ENCODE measurements at regions not wholly inside any gene's neighbourhood (a gene's known extent, or its start where the extent isn't known, plus 50 kb on each side); places are given as distances from the start of the nearest gene placed in this dataset.
"Not testable (repeated sequence)": the region's sequence is repeated elsewhere in the genome, so short reads cannot be mapped to it uniquely, and the experiment has no call there.

DNA sequence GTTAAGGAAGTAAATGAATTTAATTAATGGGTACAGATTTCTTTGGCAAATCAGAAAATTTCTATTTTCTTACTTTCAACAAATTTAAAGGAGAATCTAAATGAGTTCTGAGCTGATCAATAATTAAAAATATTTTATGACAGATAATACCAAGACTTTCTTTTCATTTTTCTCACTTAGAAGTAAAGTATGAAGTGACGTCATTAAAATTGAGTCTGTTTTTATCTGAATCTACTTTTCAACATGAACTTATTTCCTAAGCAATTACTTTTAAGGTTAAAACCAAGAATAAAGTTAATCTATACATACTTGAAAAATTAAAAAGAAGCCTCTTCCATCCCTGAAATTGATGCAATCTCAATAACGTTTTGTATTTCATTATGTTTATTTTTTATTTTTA, 552.8 kb upstream of the ST8SIA4 start:
- Histone ChIP-seq H3K9ac (ENCODE audit: low read length) (no peak overlapping the region), H3K36me3 (replicated peaks; ENCODE audit: low read depth, low read length) (no peaks in the 10 kb centered on the region), H3K27me3 (ENCODE audit: low read depth, low read length) (no peaks in the 10 kb centered on the region), H3K79me2 (ENCODE audit: low read length) (no peaks in the 10 kb centered on the region), H3K4me1 (ENCODE audit: low read length) (no peaks in the 10 kb centered on the region), H3K9me3 (ENCODE audit: insufficient read depth, low read length) (no peaks in the 10 kb centered on the region), H3K27ac (ENCODE audit: low read length) (no peak overlapping the region), H3K4me2 (ENCODE audit: low read length) (no peak overlapping the region), H4K20me1 (ENCODE audit: insufficient read depth, low read length) (no peaks in the 10 kb centered on the region), H3K4me3 (ENCODE audit: low read length) (no peak overlapping the region), H2AFZ (ENCODE audit: low read depth, low read length) (no peak overlapping the region)
- TF ChIP-seq CTCF (IDR thresholded peaks at IDR 0.05; ENCODE audit: low read depth, low read length): no peak
- no peak for TF ChIP-seq EZH2phosphoT487 (IDR thresholded peaks at IDR 0.05; ENCODE audit: low read depth)

DNA sequence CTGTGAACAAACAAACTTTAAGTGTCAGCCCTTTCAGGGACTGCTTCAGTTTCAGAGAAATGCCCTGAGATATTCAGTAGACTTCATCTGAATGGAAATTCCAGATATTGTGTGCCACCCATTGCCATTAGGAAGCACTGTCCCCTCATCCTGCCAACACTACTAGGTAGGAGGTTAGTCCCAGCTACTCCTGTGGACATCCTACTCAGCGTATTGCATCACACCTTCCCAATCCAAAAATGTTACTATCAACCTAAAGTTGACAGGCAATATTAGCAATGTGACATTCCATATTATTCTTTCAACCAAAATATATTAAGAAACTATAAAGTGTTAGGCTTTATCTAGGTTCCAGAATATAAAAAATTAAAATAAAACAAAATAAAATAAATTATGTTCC, 552.0 kb upstream of the ST8SIA4 start:
- TF ChIP-seq CTCF (IDR thresholded peaks at IDR 0.05; ENCODE audit: low read depth, low read length) (no peak), EZH2phosphoT487 (IDR thresholded peaks at IDR 0.05; ENCODE audit: low read depth) (no peak)
- Histone ChIP-seq H3K27ac (ENCODE audit: low read length) (no peak overlapping the region), H3K36me3 (replicated peaks; ENCODE audit: low read depth, low read length) (no peaks in the 10 kb centered on the region)

DNA sequence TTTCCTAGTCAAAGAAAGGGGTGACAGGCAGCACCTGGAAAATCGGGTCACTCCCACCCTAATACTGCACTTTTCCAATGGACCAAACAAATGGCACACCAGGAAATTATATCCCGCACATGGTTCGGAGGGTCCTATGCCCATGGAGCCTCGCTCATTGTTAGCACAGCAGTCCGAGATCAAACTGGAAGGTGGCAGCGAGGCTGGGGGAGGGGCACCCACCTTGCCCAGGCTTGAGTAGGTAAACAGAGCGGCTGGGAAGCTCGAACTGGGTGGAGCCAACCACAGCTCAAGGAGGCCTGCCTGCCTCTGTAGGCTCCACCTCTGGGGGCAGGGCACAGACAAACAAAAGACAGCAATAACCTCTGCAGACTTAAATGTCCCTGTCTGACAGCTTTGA, 539.2 kb upstream of the ST8SIA4 start:
- H3K36me3 ChIP-seq (replicated peaks; ENCODE audit: low read depth, low read length); H3K4me3 ChIP-seq (ENCODE audit: low read length); H3K9ac ChIP-seq (ENCODE audit: low read length); H3K9me3 ChIP-seq (ENCODE audit: insufficient read depth, low read length); H3K27ac ChIP-seq (ENCODE audit: low read length); H2AFZ ChIP-seq (ENCODE audit: low read depth, low read length); H3K4me1 ChIP-seq (ENCODE audit: low read length); H3K27me3 ChIP-seq (ENCODE audit: low read depth, low read length); H3K79me2 ChIP-seq (ENCODE audit: low read length); H3K4me2 ChIP-seq (ENCODE audit: low read length); H4K20me1 ChIP-seq (ENCODE audit: insufficient read depth, low read length): not testable (repeated sequence)

More for the DNA sequence above, 552.0 kb upstream of the ST8SIA4 start:
- Histone ChIP-seq H3K27me3 (ENCODE audit: low read depth, low read length) (no peaks in the 10 kb centered on the region), H3K4me2 (ENCODE audit: low read length) (no peak overlapping the region), H2AFZ (ENCODE audit: low read depth, low read length) (no peak overlapping the region), H3K4me3 (ENCODE audit: low read length) (no peak overlapping the region), H3K9ac (ENCODE audit: low read length) (no peak overlapping the region), H3K9me3 (ENCODE audit: insufficient read depth, low read length) (no peaks in the 10 kb centered on the region), H3K79me2 (ENCODE audit: low read length) (no peaks in the 10 kb centered on the region), H4K20me1 (ENCODE audit: insufficient read depth, low read length) (no peaks in the 10 kb centered on the region), H3K4me1 (ENCODE audit: low read length) (no peaks in the 10 kb centered on the region)

DNA sequence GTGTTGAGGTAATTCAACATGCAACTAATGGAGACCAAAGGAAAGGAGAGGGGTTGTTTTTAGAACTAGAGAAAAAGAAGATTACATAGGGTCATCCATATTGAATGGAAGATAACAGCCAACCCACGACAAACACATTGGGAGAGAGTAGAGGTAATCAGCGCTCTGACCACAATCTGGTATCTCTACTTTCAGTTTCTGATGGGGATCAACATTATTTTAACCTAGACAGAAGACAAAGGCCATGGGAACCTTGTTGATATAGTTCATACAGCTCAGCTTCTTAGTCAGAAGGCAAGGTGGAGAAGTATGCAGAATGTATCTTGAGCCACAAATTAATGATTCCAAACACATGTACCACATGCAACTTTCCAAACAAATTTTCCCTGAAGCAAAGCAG, 537.1 kb upstream of the ST8SIA4 start:
- no peaks in the 10 kb centered on the region for H3K4me1 ChIP-seq (ENCODE audit: low read length)
- no peak overlapping the region for H2AFZ ChIP-seq (ENCODE audit: low read depth, low read length)
- TF ChIP-seq EZH2phosphoT487 (IDR thresholded peaks at IDR 0.05; ENCODE audit: low read depth): no peak
- TF ChIP-seq CTCF (IDR thresholded peaks at IDR 0.05; ENCODE audit: low read depth, low read length): no peak
- H3K9ac ChIP-seq (ENCODE audit: low read length): no peak overlapping the region
- no peaks in the 10 kb centered on the region for H3K9me3 ChIP-seq (ENCODE audit: insufficient read depth, low read length)
- no peaks in the 10 kb centered on the region for H3K36me3 ChIP-seq (replicated peaks; ENCODE audit: low read depth, low read length)
- H3K4me3 ChIP-seq (ENCODE audit: low read length): no peak overlapping the region
- no peaks in the 10 kb centered on the region for H3K27me3 ChIP-seq (ENCODE audit: low read depth, low read length)
- H3K79me2 ChIP-seq (ENCODE audit: low read length): no peaks in the 10 kb centered on the region
- H3K4me2 ChIP-seq (ENCODE audit: low read length): no peak overlapping the region
- no peaks in the 10 kb centered on the region for H4K20me1 ChIP-seq (ENCODE audit: insufficient read depth, low read length)
- no peak overlapping the region for H3K27ac ChIP-seq (ENCODE audit: low read length)

DNA sequence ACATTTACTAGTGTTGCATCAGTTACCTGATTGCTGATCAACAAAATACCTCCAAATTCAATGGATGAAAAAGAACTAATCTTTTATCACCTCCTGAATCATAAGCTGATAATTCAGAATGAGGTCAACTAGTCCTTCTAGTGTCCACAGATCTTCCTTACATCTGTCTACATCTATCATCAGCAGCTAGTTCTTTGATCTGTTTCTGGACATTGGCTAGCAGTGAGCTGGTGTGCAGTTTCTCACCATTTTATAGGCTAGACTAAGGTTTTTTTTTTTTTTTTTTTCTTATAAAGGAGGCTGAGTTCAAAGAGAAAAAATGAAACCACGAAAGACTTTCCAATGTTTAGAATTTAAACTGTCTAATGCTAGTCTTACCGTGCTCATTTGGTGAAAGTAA, 534.3 kb upstream of the ST8SIA4 start:
- Histone ChIP-seq H3K27ac (ENCODE audit: low read length) (no peak overlapping the region), H3K4me1 (ENCODE audit: low read length) (no peaks in the 10 kb centered on the region), H3K27me3 (ENCODE audit: low read depth, low read length) (no peaks in the 10 kb centered on the region), H3K4me3 (ENCODE audit: low read length) (no peak overlapping the region), H3K79me2 (ENCODE audit: low read length) (no peaks in the 10 kb centered on the region), H4K20me1 (ENCODE audit: insufficient read depth, low read length) (no peaks in the 10 kb centered on the region), H3K4me2 (ENCODE audit: low read length) (no peak overlapping the region), H3K9me3 (ENCODE audit: insufficient read depth, low read length) (no peaks in the 10 kb centered on the region), H3K36me3 (replicated peaks; ENCODE audit: low read depth, low read length) (no peaks in the 10 kb centered on the region), H2AFZ (ENCODE audit: low read depth, low read length) (no peak overlapping the region), H3K9ac (ENCODE audit: low read length) (no peak overlapping the region)
- no peak for TF ChIP-seq EZH2phosphoT487 (IDR thresholded peaks at IDR 0.05; ENCODE audit: low read depth)
- no peak for TF ChIP-seq CTCF (IDR thresholded peaks at IDR 0.05; ENCODE audit: low read depth, low read length)

Measured in OCI-LY3 (cell line).